B cell (primary cell): ENCODE measurements at regions not wholly inside any gene's neighbourhood (a gene's known extent, or its start where the extent isn't known, plus 50 kb on each side); places are given as distances from the start of the nearest gene placed in this dataset.

ENCODE experiments used
- ATAC-seq: fragments of 200-7000 bp; cut with Tn5 transposase; one replicate; pipeline ENCODE4 v1.10.0; 2021; ENCODE audit warnings: low read depth, mild to moderate bottlenecking, moderate number of reproducible peaks, moderate library complexity
- CTCF ChIA-PET: fragments of 350-600 bp; sonication (Branson Sonifier 250); formaldehyde crosslinking; loops from one replicate; lab custom pipeline; 2021; ENCODE audit warnings: antibody characterized with exemption, inconsistent platforms; lab: Charles Lee
- POLR2A ChIA-PET: fragments of 350-600 bp; sonication (Branson Sonifier 250); formaldehyde crosslinking; loops from one replicate; lab custom pipeline; 2021; ENCODE audit warnings: antibody characterized with exemption; lab: Charles Lee
- DNase-seq: peaks from one replicate; pipeline ENCODE4 v3.0.0; 2013
- H2AFZ ChIP-seq: 2 replicates; pipeline ENCODE4 v1.6.1; 2012; ENCODE audit warnings: mild to moderate bottlenecking, low read depth, low read length; ENCODE audit not compliant: insufficient read depth, poor library complexity, severe bottlenecking
- H3K27ac ChIP-seq, 2 donors: 1 replicate in 1 of 2; 2 replicates in 1 of 2; pipeline ENCODE4 v1.5.1; 2012 to 2013; ENCODE audit warnings: low read length in 2 of 2, mild to moderate bottlenecking in 2 of 2, moderate library complexity in 1 of 2
- H3K27me3 ChIP-seq, 4 experiments: fragments of 200-600 bp in 1 of 4; sonication (generic) in 1 of 4; replicated peaks in 1 of 4; 1 replicate in 2 of 4; 2 replicates in 2 of 4; pipeline versions ENCODE4 v1.6.1 to v1.7.0; 2013 to 2016; ENCODE audit warnings: low read length in 3 of 4, mild to moderate bottlenecking in 2 of 4, mixed read lengths in 1 of 4, moderate library complexity in 1 of 4; ENCODE audit not compliant: insufficient read depth in 4 of 4, control insufficient read depth in 3 of 4; ENCODE audit errors: control extremely low read depth in 1 of 4
- H3K36me3 ChIP-seq, 2 experiments: replicated peaks in 1 of 2; 1 replicate in 1 of 2; 2 replicates in 1 of 2; pipeline versions ENCODE4 v1.6.1 to v1.7.1; 2013; ENCODE audit warnings: low read length in 1 of 2; ENCODE audit not compliant: insufficient read depth in 2 of 2, control insufficient read depth in 1 of 2; ENCODE audit errors: control extremely low read depth in 1 of 2, extremely low read depth in 1 of 2
- H3K4me1 ChIP-seq, 2 donors: fragments of 200-600 bp in 1 of 2; sonication (generic) in 1 of 2; 1 replicate in 1 of 2; 2 replicates in 1 of 2; pipeline versions ENCODE4 v1.5.1 to v1.6.1; 2013 to 2017; ENCODE audit warnings: low read length in 2 of 2; ENCODE audit not compliant: control insufficient read depth in 2 of 2, insufficient read depth in 2 of 2
- H3K4me2 ChIP-seq: replicated peaks from 2 replicates; pipeline ENCODE3; 2012; ENCODE audit warnings: mild to moderate bottlenecking, low read depth, low read length; ENCODE audit not compliant: poor library complexity, severe bottlenecking
- H3K4me3 ChIP-seq, 5 experiments: fragments of 200-600 bp in 1 of 5; sonication (generic) in 1 of 5; 1 replicate in 3 of 5; 2 replicates in 2 of 5; pipeline versions ENCODE4 v1.5.1 to v1.7.0; 2011 to 2016; ENCODE audit warnings: low read length in 4 of 5, mild to moderate bottlenecking in 4 of 5, low read depth in 2 of 5, control low read depth in 1 of 5, moderate library complexity in 1 of 5; ENCODE audit not compliant: insufficient read depth in 1 of 5; ENCODE audit errors: control extremely low read depth in 1 of 5, extremely low read depth in 1 of 5
- H3K79me2 ChIP-seq: fragments of 200-600 bp; sonication (generic); one replicate; pipeline ENCODE4 v1.6.0; 2016; ENCODE audit warnings: low read length; ENCODE audit not compliant: control insufficient read depth, insufficient read depth
- H3K9ac ChIP-seq: fragments of 200-600 bp; sonication (generic); 2 replicates; pipeline ENCODE4 v1.6.1; 2017; ENCODE audit warnings: mild to moderate bottlenecking, low read length, moderate library complexity
- H3K9me3 ChIP-seq, 3 donors: one replicate each; pipeline versions ENCODE4 v1.6.1 to v1.7.1; 2013; ENCODE audit warnings: low read length in 2 of 3; ENCODE audit not compliant: control insufficient read depth in 2 of 3, insufficient read depth in 1 of 3; ENCODE audit errors: control extremely low read depth in 1 of 3
- H4K20me1 ChIP-seq: 2 replicates; pipeline ENCODE4 v1.6.0; 2012; ENCODE audit warnings: mild to moderate bottlenecking, low read length; ENCODE audit not compliant: insufficient read depth, control insufficient read depth, poor library complexity, severe bottlenecking
- H3K27ac Mint-ChIP-seq: one replicate; pipeline ENCODE4 v1.8.0; 2021; ENCODE audit warnings: mixed read lengths
- H3K27me3 Mint-ChIP-seq: one replicate; pipeline ENCODE4 v1.8.0; 2021; ENCODE audit warnings: mixed read lengths
- H3K4me1 Mint-ChIP-seq: one replicate; pipeline ENCODE4 v1.8.0; 2021; ENCODE audit warnings: mixed read lengths
- H3K4me3 Mint-ChIP-seq: one replicate; pipeline ENCODE4 v1.8.0; 2021; ENCODE audit warnings: mixed read lengths
- H3K9me3 Mint-ChIP-seq: one replicate; pipeline ENCODE4 v1.8.0; 2022; ENCODE audit warnings: mixed read lengths; ENCODE audit not compliant: insufficient read depth
- EZH2 ChIP-seq: IDR thresholded peaks from 2 replicates; pipeline ENCODE4 v1.6.1; 2012; ENCODE audit warnings: borderline replicate concordance, low read depth, mild to moderate bottlenecking, moderate library complexity, low read length; ENCODE audit not compliant: insufficient read depth, poor library complexity, severe bottlenecking
- WGBS: methylation state at CpG from one replicate; pipeline ENCODE4 v1.1.5; 2013; ENCODE audit warnings: missing lambda C conversion rate; ENCODE audit not compliant: insufficient coverage; 5-methylcytosine and 5-hydroxymethylcytosine counted together
- intact Hi-C: fragments of 100-400 bp; cut with micrococcal nuclease; formaldehyde crosslinking; loops from one replicate; pipeline ENCODE4 v1.10.0; 2022
- TF ChIP-seq, protein P1 (sequence below): fragments of 200-600 bp; IDR thresholded peaks from one replicate; pipeline ENCODE4 v1.8.0; 2022; ENCODE audit warnings: antibody characterized with exemption, mild to moderate bottlenecking

DNA sequence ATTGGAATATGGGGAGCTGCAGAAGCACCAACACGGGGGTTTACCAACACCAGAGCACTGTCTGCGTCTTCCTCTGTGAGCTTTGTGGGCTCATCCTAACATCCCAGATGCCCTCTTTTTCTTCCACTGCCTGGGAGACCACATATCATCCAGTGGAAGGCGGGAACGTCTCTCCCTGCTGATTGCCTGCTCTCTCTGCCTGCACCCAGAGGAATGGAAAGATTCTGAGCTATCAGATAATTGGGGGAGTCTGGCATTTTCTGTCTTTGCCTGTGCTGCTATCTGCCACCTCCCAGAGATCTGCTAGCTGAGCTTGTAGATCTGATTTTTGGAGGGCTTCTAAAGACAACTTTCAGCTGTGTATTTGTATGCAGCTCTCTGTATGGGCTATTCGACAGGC lies 166.2 kb upstream of the PLXNA2 start:
- no peaks in the 10 kb centered on the region for H3K9me3 Mint-ChIP-seq
- Histone ChIP-seq H3K9ac (no peak overlapping the region), H3K27me3 (no peaks in the 10 kb centered on the region), H2AFZ (no peak overlapping the region), H4K20me1 (no peaks in the 10 kb centered on the region), H3K4me1 (no peaks in the 10 kb centered on the region), H3K27ac (no peak overlapping the region), H3K4me2 (no peak overlapping the region), H3K36me3 (no peaks in the 10 kb centered on the region), H3K9me3 (no peaks in the 10 kb centered on the region), H3K4me3 (no peak overlapping the region), H3K79me2 (no peaks in the 10 kb centered on the region)
- no peak overlapping the region for H3K4me3 Mint-ChIP-seq
- DNase-seq = no peak
- intact Hi-C loops = no loop called here
- H3K27ac Mint-ChIP-seq = no peak overlapping the region
- 88% methylated on average over 4 of the region's 5 CpGs for WGBS
- CTCF ChIA-PET = no interaction called here
- TF ChIP-seq, protein P1, sequence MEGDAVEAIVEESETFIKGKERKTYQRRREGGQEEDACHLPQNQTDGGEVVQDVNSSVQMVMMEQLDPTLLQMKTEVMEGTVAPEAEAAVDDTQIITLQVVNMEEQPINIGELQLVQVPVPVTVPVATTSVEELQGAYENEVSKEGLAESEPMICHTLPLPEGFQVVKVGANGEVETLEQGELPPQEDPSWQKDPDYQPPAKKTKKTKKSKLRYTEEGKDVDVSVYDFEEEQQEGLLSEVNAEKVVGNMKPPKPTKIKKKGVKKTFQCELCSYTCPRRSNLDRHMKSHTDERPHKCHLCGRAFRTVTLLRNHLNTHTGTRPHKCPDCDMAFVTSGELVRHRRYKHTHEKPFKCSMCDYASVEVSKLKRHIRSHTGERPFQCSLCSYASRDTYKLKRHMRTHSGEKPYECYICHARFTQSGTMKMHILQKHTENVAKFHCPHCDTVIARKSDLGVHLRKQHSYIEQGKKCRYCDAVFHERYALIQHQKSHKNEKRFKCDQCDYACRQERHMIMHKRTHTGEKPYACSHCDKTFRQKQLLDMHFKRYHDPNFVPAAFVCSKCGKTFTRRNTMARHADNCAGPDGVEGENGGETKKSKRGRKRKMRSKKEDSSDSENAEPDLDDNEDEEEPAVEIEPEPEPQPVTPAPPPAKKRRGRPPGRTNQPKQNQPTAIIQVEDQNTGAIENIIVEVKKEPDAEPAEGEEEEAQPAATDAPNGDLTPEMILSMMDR = no peak
- no peak for TF ChIP-seq EZH2
- H3K4me1 Mint-ChIP-seq = no peaks in the 10 kb centered on the region
- H3K27me3 Mint-ChIP-seq = no peaks in the 10 kb centered on the region
- ATAC-seq = no peak
- POLR2A ChIA-PET = no interaction called here

DNA sequence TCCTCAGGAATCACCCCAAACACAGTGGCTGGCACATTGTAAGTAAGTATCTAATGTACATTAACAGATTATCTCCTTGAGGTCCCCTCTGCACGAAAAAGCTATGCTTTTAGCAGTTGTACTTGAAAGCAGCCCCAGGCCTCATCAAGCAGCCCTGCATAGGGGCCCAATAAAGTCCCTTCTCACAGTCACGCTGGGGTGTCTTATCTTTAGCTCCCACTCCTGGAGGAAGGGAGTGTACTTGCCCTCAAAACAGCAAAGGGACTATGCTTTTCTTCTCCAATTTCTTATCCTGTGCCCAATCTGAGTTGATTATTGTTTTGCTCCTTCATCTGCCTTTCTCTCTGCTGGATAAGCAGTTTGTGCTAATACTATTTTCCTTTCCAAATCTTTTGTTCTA lies 168.8 kb upstream of the PLXNA2 start:
- no peak overlapping the region for H3K4me2 ChIP-seq
- intact Hi-C loops = no loop called here

More for the DNA sequence above, 168.8 kb upstream of the PLXNA2 start:
- Histone ChIP-seq H3K4me1 (no peaks in the 10 kb centered on the region), H3K9me3 (no peaks in the 10 kb centered on the region), H3K36me3 (no peaks in the 10 kb centered on the region), H3K79me2 (no peaks in the 10 kb centered on the region), H2AFZ (no peak overlapping the region), H3K27ac (no peak overlapping the region), H3K27me3 (no peaks in the 10 kb centered on the region), H3K9ac (no peak overlapping the region), H3K4me3 (no peak overlapping the region), H4K20me1 (no peaks in the 10 kb centered on the region)
- no peaks in the 10 kb centered on the region for H3K9me3 Mint-ChIP-seq
- WGBS = 33% methylated on average over 1 of the region's 2 CpGs
- ChIA-PET CTCF (no interaction called here), POLR2A (no interaction called here)
- H3K4me3 Mint-ChIP-seq = no peak overlapping the region
- TF ChIP-seq, protein P1 = no peak
- DNase-seq = no peak
- H3K4me1 Mint-ChIP-seq = no peaks in the 10 kb centered on the region
- H3K27me3 Mint-ChIP-seq = no peaks in the 10 kb centered on the region
- ATAC-seq = no peak
- no peak overlapping the region for H3K27ac Mint-ChIP-seq
